Testis (tissue), 2 donors: ENCODE measurements at regions not wholly inside any gene's neighbourhood (a gene's known extent, or its start where the extent isn't known, plus 50 kb on each side); places are given as distances from the start of the nearest gene placed in this dataset.

ENCODE experiments used
- CTCF ChIP-seq, 3 experiments: fragments of 450-650 bp in 2 of 3; fragments of 200-600 bp in 1 of 3; sonication (generic) in 1 of 3; IDR thresholded peaks; one replicate each; pipeline ENCODE4 v1.5.1; 2016 to 2019; ENCODE audit warnings: antibody characterized with exemption in 3 of 3, mild to moderate bottlenecking in 2 of 3, moderate library complexity in 1 of 3
- POLR2A ChIP-seq: fragments of 450-650 bp; IDR thresholded peaks from one replicate; pipeline ENCODE4 v1.6.1; 2017; ENCODE audit warnings: antibody characterized with exemption, mild to moderate bottlenecking, moderate library complexity

- no peak for TF ChIP-seq CTCF (IDR thresholded peaks at IDR 0.05)
- TF ChIP-seq POLR2A, result no peak
These were observed 135.8 kb upstream of the GPC1 start for GRCh38 chr2:240299710-240300068.
